K562 (cell line): ENCODE measurements at regions not wholly inside any gene's neighbourhood (a gene's known extent, or its start where the extent isn't known, plus 50 kb on each side); places are given as distances from the start of the nearest gene placed in this dataset.

Source experiments
- ATAC-seq: fragments of 200-7000 bp; cut with Tn5 transposase; 3 replicates; pipeline ENCODE4 v1.9.1; 2020; ENCODE audit warnings: moderate library complexity
- BruUV-seq: library from RNA; stranded (reverse); fragments of 400-500 nt; replicated peaks from 2 replicates; lab custom pipeline; 2021; lab: Mats Ljungman, UMichigan
- CTCF ChIA-PET: fragments of 300-600 bp; formaldehyde crosslinking; extraction: SDS; loops from one replicate; lab custom pipeline; 2021; ENCODE audit warnings: low intra/inter-chr PET ratio; lab: Yijun Ruan, JAX
- POLR2A ChIA-PET: fragments of 300-600, 350-650 bp; sonication (Branson Sonifier 250); formaldehyde crosslinking; extraction: SDS; loops from one replicate; lab custom pipeline; 2021; ENCODE audit warnings: antibody characterized with exemption, inconsistent platforms; lab: Yijun Ruan, JAX
- DNase-seq, 4 experiments: peaks; one replicate each; pipeline versions ENCODE4 v3.0.0 to v3.0.0-alpha.2; 2011 to 2018; ENCODE audit warnings: low spot score in 3 of 4, mixed read lengths in 3 of 4; ENCODE audit errors: extremely low read depth in 1 of 4
- FAIRE-seq: peaks from 2 replicates; lab custom pipeline; 2011; peaks lifted over from hg19 to GRCh38; lab: Jason Lieb, UNC
- H2AFZ ChIP-seq: 2 replicates; pipeline ENCODE4 v1.6.0; 2011; ENCODE audit warnings: low read depth, low read length, control low read depth, inconsistent platforms
- H3K27ac ChIP-seq: fragments of 200-600 bp; 3 replicates; pipeline ENCODE4 v1.8.0; 2011; ENCODE audit warnings: low read depth, mild to moderate bottlenecking, control low read depth, inconsistent platforms, low read length, moderate library complexity, mixed read lengths; ENCODE audit errors: extremely low read depth
- H3K27me3 ChIP-seq, 2 experiments: fragments of 300-600 bp in 1 of 2; 2 replicates in 1 of 2; 3 replicates in 1 of 2; pipeline versions ENCODE4 v1.6.0 to v1.8.0; 2011; ENCODE audit warnings: inconsistent platforms in 2 of 2, low read length in 2 of 2, mild to moderate bottlenecking in 1 of 2, mixed read lengths in 1 of 2, moderate library complexity in 1 of 2; ENCODE audit not compliant: control insufficient read depth in 2 of 2, insufficient read depth in 2 of 2
- H3K36me3 ChIP-seq: fragments of 300-600 bp; 3 replicates; pipeline ENCODE4 v1.8.0; 2011; ENCODE audit warnings: mild to moderate bottlenecking, low read length, inconsistent platforms; ENCODE audit not compliant: control insufficient read depth, insufficient read depth
- H3K4me1 ChIP-seq, 2 experiments: fragments of 200-600 bp in 1 of 2; replicated peaks in 1 of 2; 2 replicates in 1 of 2; 3 replicates in 1 of 2; pipeline versions ENCODE4 v1.5.1 to v1.8.0; 2011; ENCODE audit warnings: inconsistent platforms in 2 of 2, low read length in 2 of 2, mild to moderate bottlenecking in 1 of 2, mixed read lengths in 1 of 2, moderate library complexity in 1 of 2; ENCODE audit not compliant: control insufficient read depth in 2 of 2, insufficient read depth in 2 of 2
- H3K4me2 ChIP-seq: 2 replicates; pipeline ENCODE4 v1.6.1; 2011; ENCODE audit warnings: low read length, control low read depth, inconsistent platforms, mixed read lengths; ENCODE audit not compliant: insufficient read depth
- H3K4me3 ChIP-seq: fragments of 200-600 bp; sonication (generic), shearing (Covaris generic); 2 replicates; pipeline ENCODE4 v1.5.1; 2016; ENCODE audit warnings: control low read depth, inconsistent platforms
- H3K79me2 ChIP-seq: fragments of 200-600 bp; 3 replicates; pipeline ENCODE4 v1.8.0; 2011; ENCODE audit warnings: low read length, inconsistent platforms; ENCODE audit not compliant: control insufficient read depth, insufficient read depth
- H3K9ac ChIP-seq, 2 experiments: 2 replicates each; pipeline versions ENCODE4 v1.6.0 to v1.6.1; 2011; ENCODE audit warnings: low read depth in 2 of 2, low read length in 2 of 2, control low read depth in 1 of 2, inconsistent platforms in 1 of 2, mild to moderate bottlenecking in 1 of 2, mixed read lengths in 1 of 2; ENCODE audit not compliant: insufficient read depth in 1 of 2
- H3K9me1 ChIP-seq: one replicate; pipeline ENCODE4 v1.6.0; 2011; ENCODE audit warnings: inconsistent platforms, mild to moderate bottlenecking, low read length, moderate library complexity; ENCODE audit not compliant: control insufficient read depth, insufficient read depth
- H3K9me3 ChIP-seq: replicated peaks from 2 replicates; pipeline ENCODE4 v1.5.1; 2011; ENCODE audit warnings: low read depth, low read length, inconsistent platforms; ENCODE audit not compliant: control insufficient read depth, insufficient read depth
- H4K20me1 ChIP-seq: replicated peaks from 2 replicates; pipeline ENCODE4 v1.6.1; 2011; ENCODE audit warnings: low read length, inconsistent platforms, mixed read lengths; ENCODE audit not compliant: control insufficient read depth, insufficient read depth
- BRF1 ChIP-seq: IDR thresholded peaks from 3 replicates; pipeline ENCODE4 v1.6.1; 2011; ENCODE audit warnings: borderline replicate concordance, mild to moderate bottlenecking; ENCODE audit not compliant: insufficient read length; ENCODE audit errors: extremely low read depth
- CBX5 ChIP-seq: IDR thresholded peaks from 2 replicates; pipeline ENCODE4 v1.6.1; 2014; ENCODE audit warnings: low read depth, borderline replicate concordance
- CHD1 ChIP-seq: fragments of 200-600 bp; sonication (generic); IDR thresholded peaks from one replicate; pipeline ENCODE4 v1.6.1; 2012; ENCODE audit warnings: mild to moderate bottlenecking, moderate library complexity, low read length, inconsistent platforms
- CREBBP ChIP-seq: IDR thresholded peaks from one replicate; pipeline ENCODE4 v1.6.1; 2012; ENCODE audit warnings: low read depth, mild to moderate bottlenecking, control low read depth, inconsistent platforms, low read length
- FOSL1 ChIP-seq: fragments of 200-800 bp; sonication (Bioruptor generic); conservative IDR thresholded peaks from 2 replicates; pipeline ENCODE4 v1.6.1; 2016; ENCODE audit warnings: missing genetic modification characterization, missing compliant biosample characterization
- HDAC3 ChIP-seq: fragments of 450-650 bp; IDR thresholded peaks from 2 replicates; pipeline ENCODE4 v1.6.1; 2018; ENCODE audit warnings: borderline replicate concordance, mild to moderate bottlenecking, moderate library complexity; ENCODE audit not compliant: partially characterized antibody
- HOMEZ ChIP-seq: fragments of 250-450 bp; sonication (Bioruptor Pico); IDR thresholded peaks from 2 replicates; pipeline ENCODE4 v1.4.0; 2020; ENCODE audit warnings: mild to moderate bottlenecking, moderate library complexity
- HSF4 ChIP-seq: fragments of 250-450 bp; sonication (Bioruptor Pico); IDR thresholded peaks from 2 replicates; pipeline ENCODE4 v2.1.2; 2022; ENCODE audit warnings: mild to moderate bottlenecking, moderate library complexity, borderline replicate concordance
- MCM2 ChIP-seq: fragments of 450-650 bp; IDR thresholded peaks from 2 replicates; pipeline ENCODE4 v1.6.1; 2017; ENCODE audit warnings: low read depth, mild to moderate bottlenecking
- NR2C1 ChIP-seq, 2 experiments: fragments of 450-650 bp; IDR thresholded peaks; 2 replicates each; pipeline ENCODE4 v1.6.1; 2017; ENCODE audit warnings: mild to moderate bottlenecking in 2 of 2, antibody characterized with exemption in 1 of 2, inconsistent platforms in 1 of 2, missing compliant biosample characterization in 1 of 2, missing genetic modification characterization in 1 of 2
- PTRF ChIP-seq: fragments of 450-650 bp; IDR thresholded peaks from 2 replicates; pipeline ENCODE4 v1.6.1; 2016; ENCODE audit warnings: mild to moderate bottlenecking, missing genetic modification characterization, missing compliant biosample characterization
- RB1 ChIP-seq: fragments of 450-650 bp; IDR thresholded peaks from 2 replicates; pipeline ENCODE4 v1.6.1; 2017; ENCODE audit warnings: low read depth, mild to moderate bottlenecking
- SAFB2 ChIP-seq: fragments of 200-400 bp; formaldehyde crosslinking; IDR thresholded peaks from 2 replicates; pipeline ENCODE4 v1.6.1; 2018; ENCODE audit warnings: borderline replicate concordance, low read length, low read depth, moderate library complexity; ENCODE audit not compliant: severe bottlenecking
- SIRT6 ChIP-seq: IDR thresholded peaks from one replicate; pipeline ENCODE4 v1.6.1; 2012; ENCODE audit warnings: low read depth, mild to moderate bottlenecking, control low read depth, inconsistent platforms, low read length, moderate library complexity
- SRSF3 ChIP-seq: fragments of 200-400 bp; formaldehyde crosslinking; IDR thresholded peaks from 2 replicates; pipeline ENCODE4 v1.6.1; 2016; ENCODE audit warnings: mild to moderate bottlenecking, low read length, moderate library complexity; ENCODE audit not compliant: insufficient read depth
- TAF7 ChIP-seq: fragments of 450-650 bp; IDR thresholded peaks from 2 replicates; pipeline ENCODE4 v1.6.1; 2016; ENCODE audit warnings: missing genetic modification characterization, missing compliant biosample characterization
- ZC3H4 ChIP-seq: sonication (generic); formaldehyde crosslinking; IDR thresholded peaks from 2 replicates; pipeline ENCODE4 v1.9.0; 2021; ENCODE audit warnings: missing genetic modification reagents, borderline replicate concordance
- ZFPM2 ChIP-seq: fragments of 250-450 bp; sonication (Bioruptor Pico); IDR thresholded peaks from 2 replicates; pipeline ENCODE4 v1.5.1; 2022; ENCODE audit warnings: mild to moderate bottlenecking
- ZFX ChIP-seq: sonication (generic); formaldehyde crosslinking; IDR thresholded peaks from 2 replicates; pipeline ENCODE4 v1.8.0; 2022; ENCODE audit warnings: mild to moderate bottlenecking, missing genetic modification reagents, moderate library complexity
- WGBS: fragments of 100-300 bp; shearing (Covaris generic); methylation state at CpG from one replicate; pipeline ENCODE4 v1.1.6; 2016; ENCODE audit warnings: low coverage, mixed read lengths; ENCODE audit not compliant: insufficient coverage; ENCODE audit errors: missing lambda C conversion rate; 5-methylcytosine and 5-hydroxymethylcytosine counted together
- in situ Hi-C: fragments of 300-500 bp; cut with MboI; formaldehyde crosslinking; loops from 4 replicates; pipeline ENCODE4 v1.15.0; 2018; ENCODE audit warnings: inconsistent platforms, mixed read lengths
- intact Hi-C: fragments of 100-400 bp; cut with micrococcal nuclease; formaldehyde crosslinking; loops from 2 replicates; pipeline ENCODE4 v1.14.2; 2022
- TF ChIP-seq, protein P1 (sequence below): IDR thresholded peaks from 3 replicates; pipeline ENCODE4 v1.6.1; 2011; ENCODE audit warnings: borderline replicate concordance, mild to moderate bottlenecking, moderate library complexity; ENCODE audit not compliant: insufficient read length; ENCODE audit errors: extremely low read depth

GRCh38 chr4:26152056-26152455 lies 168.8 kb upstream of the RBPJ start:
- no peak for DNase-seq
- no peak overlapping the region for H2AFZ ChIP-seq
- no peak for FAIRE-seq
- intact Hi-C loops, result loop anchor here (10.0 kb wide), 1 partner anchor 263 kb away; no protein-coding TSS in a partner anchor
- ChIA-PET CTCF (no interaction called here), POLR2A (interaction anchor here (0.6 to 0.8 kb wide), 2 partner anchors 26 to 1297 kb away, joined by 3 read pairs; no protein-coding TSS in a partner anchor)
- whole genome bisulfite sequencing, result 0% methylated on average over 6 of the region's 6 CpGs
- H3K79me2 ChIP-seq, result no peaks in the 10 kb centered on the region
- H3K4me1 ChIP-seq, result no peaks in the 10 kb centered on the region
- no peak overlapping the region for H3K4me3 ChIP-seq
- peaks cover 2 to 8% of the 10 kb centered on the region in 2 experiments; a peak in 3 of 5 replicates for H3K27me3 ChIP-seq
- H3K9ac ChIP-seq, result no peak overlapping the region
- no peaks in the 10 kb centered on the region for H3K9me1 ChIP-seq
- H3K27ac ChIP-seq, result no peak overlapping the region
- no peak for ATAC-seq
- no TSS peak for BruUV-seq
- H3K9me3 ChIP-seq, result no peaks in the 10 kb centered on the region
- H3K36me3 ChIP-seq, result no peaks in the 10 kb centered on the region
- no peaks in the 10 kb centered on the region for H4K20me1 ChIP-seq
- H3K4me2 ChIP-seq, result no peak overlapping the region
- in situ Hi-C loops, result no loop called here
- TF ChIP-seq RB1 (no peak), TAF7 (tag) (no peak), MCM2 (no peak), CREBBP (no peak), SIRT6 (no peak), PTRF (tag) (no peak), HDAC3 (no peak), SRSF3 (no peak), ZC3H4 (CRISPR knock-in tag) (no peak), SAFB2 (no peak), NR2C1 (IDR thresholded peaks at IDR 0.05) (no peak), NR2C1 (tag; IDR thresholded peaks at IDR 0.05) (no peak), ZFX (CRISPR knock-in tag) (no peak), FOSL1 (no peak), ZFPM2 (CRISPR knock-in tag) (no peak), CBX5 (no peak), CHD1 (no peak), HOMEZ (CRISPR knock-in tag) (no peak), BRF1 (no peak), HSF4 (CRISPR knock-in tag) (no peak)
- TF ChIP-seq, protein P1, sequence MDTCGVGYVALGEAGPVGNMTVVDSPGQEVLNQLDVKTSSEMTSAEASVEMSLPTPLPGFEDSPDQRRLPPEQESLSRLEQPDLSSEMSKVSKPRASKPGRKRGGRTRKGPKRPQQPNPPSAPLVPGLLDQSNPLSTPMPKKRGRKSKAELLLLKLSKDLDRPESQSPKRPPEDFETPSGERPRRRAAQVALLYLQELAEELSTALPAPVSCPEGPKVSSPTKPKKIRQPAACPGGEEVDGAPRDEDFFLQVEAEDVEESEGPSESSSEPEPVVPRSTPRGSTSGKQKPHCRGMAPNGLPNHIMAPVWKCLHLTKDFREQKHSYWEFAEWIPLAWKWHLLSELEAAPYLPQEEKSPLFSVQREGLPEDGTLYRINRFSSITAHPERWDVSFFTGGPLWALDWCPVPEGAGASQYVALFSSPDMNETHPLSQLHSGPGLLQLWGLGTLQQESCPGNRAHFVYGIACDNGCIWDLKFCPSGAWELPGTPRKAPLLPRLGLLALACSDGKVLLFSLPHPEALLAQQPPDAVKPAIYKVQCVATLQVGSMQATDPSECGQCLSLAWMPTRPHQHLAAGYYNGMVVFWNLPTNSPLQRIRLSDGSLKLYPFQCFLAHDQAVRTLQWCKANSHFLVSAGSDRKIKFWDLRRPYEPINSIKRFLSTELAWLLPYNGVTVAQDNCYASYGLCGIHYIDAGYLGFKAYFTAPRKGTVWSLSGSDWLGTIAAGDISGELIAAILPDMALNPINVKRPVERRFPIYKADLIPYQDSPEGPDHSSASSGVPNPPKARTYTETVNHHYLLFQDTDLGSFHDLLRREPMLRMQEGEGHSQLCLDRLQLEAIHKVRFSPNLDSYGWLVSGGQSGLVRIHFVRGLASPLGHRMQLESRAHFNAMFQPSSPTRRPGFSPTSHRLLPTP, result no peak
